Mesendoderm (in vitro differentiated cells): ENCODE measurements at regions not wholly inside any gene's neighbourhood (a gene's known extent, or its start where the extent isn't known, plus 50 kb on each side); places are given as distances from the start of the nearest gene placed in this dataset.

Experiments used
- DNase-seq: peaks from one replicate; pipeline ENCODE4 v3.0.0; 2013
- H2AK5ac ChIP-seq: 2 replicates; pipeline ENCODE4 v1.6.1; 2013; ENCODE audit warnings: low read length, inconsistent platforms
- H2BK120ac ChIP-seq: 2 replicates; pipeline ENCODE4 v1.6.1; 2013; ENCODE audit warnings: low read depth, mild to moderate bottlenecking, low read length, moderate library complexity, mixed read lengths
- H2BK15ac ChIP-seq: replicated peaks from 2 replicates; pipeline ENCODE4 v1.6.1; 2013; ENCODE audit warnings: low read depth, mild to moderate bottlenecking, moderate library complexity
- H2BK5ac ChIP-seq: 2 replicates; pipeline ENCODE4 v1.6.1; 2013; ENCODE audit warnings: low read length, inconsistent platforms
- H3K18ac ChIP-seq: 2 replicates; pipeline ENCODE4 v1.6.1; 2013; ENCODE audit warnings: mild to moderate bottlenecking, low read length, mixed read lengths
- H3K23ac ChIP-seq: one replicate; pipeline ENCODE4 v1.6.1; 2013; ENCODE audit warnings: low read length
- H3K27ac ChIP-seq: 2 replicates; pipeline ENCODE4 v1.5.1; 2013; ENCODE audit warnings: low read depth, mild to moderate bottlenecking, inconsistent platforms, low read length, moderate library complexity
- H3K27me3 ChIP-seq: 2 replicates; pipeline ENCODE4 v1.6.1; 2013; ENCODE audit warnings: low read length, control low read depth, mild to moderate bottlenecking, inconsistent platforms; ENCODE audit not compliant: insufficient read depth, poor library complexity
- H3K36me3 ChIP-seq: 2 replicates; pipeline ENCODE4 v1.6.1; 2013; ENCODE audit warnings: low read length, inconsistent platforms; ENCODE audit not compliant: control insufficient read depth, insufficient read depth
- H3K4ac ChIP-seq: one replicate; pipeline ENCODE4 v1.6.1; 2013; ENCODE audit warnings: low read depth, mild to moderate bottlenecking, low read length, moderate library complexity
- H3K4me1 ChIP-seq: 2 replicates; pipeline ENCODE4 v1.6.1; 2013; ENCODE audit warnings: low read depth, low read length, inconsistent platforms; ENCODE audit not compliant: control insufficient read depth
- H3K4me2 ChIP-seq: 2 replicates; pipeline ENCODE4 v1.6.1; 2013; ENCODE audit warnings: low read length
- H3K4me3 ChIP-seq: 2 replicates; pipeline ENCODE4 v1.5.1; 2013; ENCODE audit warnings: mild to moderate bottlenecking, low read length
- H3K56ac ChIP-seq: one replicate; pipeline ENCODE4 v1.6.1; 2013; ENCODE audit warnings: low read length
- H3K79me1 ChIP-seq: 2 replicates; pipeline ENCODE4 v1.6.1; 2013; ENCODE audit warnings: low read length, inconsistent platforms
- H3K79me2 ChIP-seq: 2 replicates; pipeline ENCODE4 v1.6.1; 2013; ENCODE audit warnings: mild to moderate bottlenecking, low read length; ENCODE audit not compliant: control insufficient read depth, insufficient read depth
- H3K9ac ChIP-seq: 2 replicates; pipeline ENCODE4 v1.6.1; 2013; ENCODE audit warnings: low read length, inconsistent platforms
- H4K5ac ChIP-seq: one replicate; pipeline ENCODE4 v1.6.1; 2013; ENCODE audit warnings: low read length
- H4K8ac ChIP-seq: one replicate; pipeline ENCODE4 v1.6.1; 2013; ENCODE audit warnings: low read depth, mild to moderate bottlenecking, control low read depth, low read length, moderate library complexity
- whole genome bisulfite sequencing: extraction: QIAGEN DNeasy Blood & Tissue Kit; methylation state at CpG from one replicate; pipeline ENCODE4 v1.1.7; 2013; ENCODE audit warnings: low lambda C conversion rate, missing lambda C conversion rate; ENCODE audit not compliant: insufficient coverage; ENCODE audit errors: extremely low coverage; 5-methylcytosine and 5-hydroxymethylcytosine counted together

- H3K79me1 ChIP-seq: no peaks in the 10 kb centered on the region
- no peaks in the 10 kb centered on the region for H3K36me3 ChIP-seq
- H2BK120ac ChIP-seq: no peak overlapping the region
- no peak overlapping the region for H3K9ac ChIP-seq
- no peak overlapping the region for H2AK5ac ChIP-seq
- no peak overlapping the region for H2BK5ac ChIP-seq
- H3K56ac ChIP-seq: no peak overlapping the region
- no peaks in the 10 kb centered on the region for H3K79me2 ChIP-seq
- H2BK15ac ChIP-seq: no peak overlapping the region
- H3K23ac ChIP-seq: no peak overlapping the region
- no peaks in the 10 kb centered on the region for H3K27me3 ChIP-seq
- no peak overlapping the region for H4K8ac ChIP-seq
- no peak overlapping the region for H3K4me3 ChIP-seq
- no peak overlapping the region for H4K5ac ChIP-seq
- H3K18ac ChIP-seq: no peak overlapping the region
- WGBS: no CpG with 5 or more reads among the region's 1 CpG
- no peak overlapping the region for H3K4me2 ChIP-seq
- H3K27ac ChIP-seq: no peak overlapping the region
- DNase-seq: no peak
- no peak overlapping the region for H3K4ac ChIP-seq
- H3K4me1 ChIP-seq: no peaks in the 10 kb centered on the region
These were observed 1431.1 kb downstream of the AMY1C start for GRCh38 chr1:105180789-105181188.

- H2BK120ac ChIP-seq: no peak overlapping the region
These were observed 1455.2 kb downstream of the AMY1C start for GRCh38 chr1:105204836-105205371.

GRCh38 chr1:105208581-105208980 is 1458.9 kb downstream of the AMY1C start:
- Histone ChIP-seq H3K4me3 (no peak overlapping the region), H3K79me1 (no peaks in the 10 kb centered on the region), H2BK15ac (no peak overlapping the region), H3K27me3 (no peaks in the 10 kb centered on the region), H4K5ac (no peak overlapping the region), H2AK5ac (no peak overlapping the region), H2BK120ac (no peak overlapping the region), H3K18ac (no peak overlapping the region), H3K27ac (no peak overlapping the region), H3K56ac (no peak overlapping the region), H3K4me1 (no peaks in the 10 kb centered on the region), H3K36me3 (no peaks in the 10 kb centered on the region), H3K23ac (no peak overlapping the region), H3K9ac (no peak overlapping the region), H4K8ac (no peak overlapping the region), H3K4me2 (no peak overlapping the region), H2BK5ac (no peak overlapping the region), H3K4ac (no peak overlapping the region), H3K79me2 (no peaks in the 10 kb centered on the region)
- WGBS: no CpG with 5 or more reads among the region's 3 CpGs
- no peak for DNase-seq

More at GRCh38 chr1:105204836-105205371, 1455.2 kb downstream of the AMY1C start:
- no peak overlapping the region for H3K27ac ChIP-seq
- no peak overlapping the region for H2BK5ac ChIP-seq
- H4K8ac ChIP-seq: no peak overlapping the region
- no peaks in the 10 kb centered on the region for H3K4me1 ChIP-seq
- no peak overlapping the region for H2AK5ac ChIP-seq
- no peak overlapping the region for H3K4ac ChIP-seq
- no peak overlapping the region for H3K9ac ChIP-seq
- H3K23ac ChIP-seq: no peak overlapping the region
- H3K79me1 ChIP-seq: no peaks in the 10 kb centered on the region
- no peak overlapping the region for H2BK15ac ChIP-seq
- H3K18ac ChIP-seq: no peak overlapping the region
- no peaks in the 10 kb centered on the region for H3K36me3 ChIP-seq
- DNase-seq: peak; percentile 19
- no peak overlapping the region for H4K5ac ChIP-seq
- H3K27me3 ChIP-seq: no peaks in the 10 kb centered on the region
- no peak overlapping the region for H3K4me3 ChIP-seq
- WGBS: no CpG with 5 or more reads among the region's 5 CpGs
- no peaks in the 10 kb centered on the region for H3K79me2 ChIP-seq
- no peak overlapping the region for H3K4me2 ChIP-seq
- H3K56ac ChIP-seq: no peak overlapping the region

GRCh38 chr1:105210747-105211146 is 1461.0 kb downstream of the AMY1C start:
- no peak overlapping the region for H3K4ac ChIP-seq
- no peaks in the 10 kb centered on the region for H3K79me1 ChIP-seq
- H4K5ac ChIP-seq: no peak overlapping the region
- H3K36me3 ChIP-seq: no peaks in the 10 kb centered on the region
- H2BK120ac ChIP-seq: no peak overlapping the region
- H3K23ac ChIP-seq: no peak overlapping the region
- H2BK15ac ChIP-seq: no peak overlapping the region
- no peak overlapping the region for H3K27ac ChIP-seq
- no peak overlapping the region for H3K4me2 ChIP-seq
- no peak overlapping the region for H4K8ac ChIP-seq
- H3K4me3 ChIP-seq: no peak overlapping the region
- no peak overlapping the region for H3K18ac ChIP-seq
- H3K27me3 ChIP-seq: no peaks in the 10 kb centered on the region
- H2AK5ac ChIP-seq: no peak overlapping the region
- no peak overlapping the region for H3K56ac ChIP-seq
- DNase-seq: no peak
- no peak overlapping the region for H3K9ac ChIP-seq
- no peak overlapping the region for H2BK5ac ChIP-seq
- no peaks in the 10 kb centered on the region for H3K4me1 ChIP-seq
- no peaks in the 10 kb centered on the region for H3K79me2 ChIP-seq

GRCh38 chr1:105231378-105231777 is 1481.7 kb downstream of the AMY1C start:
- no peak overlapping the region for H2BK15ac ChIP-seq
- no peak overlapping the region for H2BK120ac ChIP-seq
- no peak overlapping the region for H3K18ac ChIP-seq
- H3K4ac ChIP-seq: no peak overlapping the region
- no peak overlapping the region for H4K8ac ChIP-seq
- H3K4me1 ChIP-seq: no peaks in the 10 kb centered on the region
- H3K9ac ChIP-seq: no peak overlapping the region
- no peak overlapping the region for H3K4me3 ChIP-seq
- no CpG with 5 or more reads among the region's 1 CpG for WGBS
- H3K79me2 ChIP-seq: no peaks in the 10 kb centered on the region
- no peak overlapping the region for H3K4me2 ChIP-seq
- H2AK5ac ChIP-seq: no peak overlapping the region
- no peaks in the 10 kb centered on the region for H3K79me1 ChIP-seq
- H3K27ac ChIP-seq: no peak overlapping the region
- H3K27me3 ChIP-seq: no peaks in the 10 kb centered on the region
- no peak overlapping the region for H3K23ac ChIP-seq
- no peak overlapping the region for H4K5ac ChIP-seq
- H3K56ac ChIP-seq: no peak overlapping the region
- no peak overlapping the region for H2BK5ac ChIP-seq
- DNase-seq: no peak
- no peaks in the 10 kb centered on the region for H3K36me3 ChIP-seq

- no peak overlapping the region for H4K8ac ChIP-seq
These were observed 1493.7 kb downstream of the AMY1C start for GRCh38 chr1:105243411-105243810.

More at GRCh38 chr1:105243411-105243810, 1493.7 kb downstream of the AMY1C start:
- H2BK15ac ChIP-seq: no peak overlapping the region
- no peaks in the 10 kb centered on the region for H3K4me1 ChIP-seq
- no peak overlapping the region for H3K18ac ChIP-seq
- H3K27ac ChIP-seq: no peak overlapping the region
- H3K27me3 ChIP-seq: no peaks in the 10 kb centered on the region
- no peak overlapping the region for H3K56ac ChIP-seq
- WGBS: no CpG with 5 or more reads among the region's 7 CpGs
- H3K79me1 ChIP-seq: no peaks in the 10 kb centered on the region
- no peaks in the 10 kb centered on the region for H3K79me2 ChIP-seq
- no peak for DNase-seq
- H2BK120ac ChIP-seq: no peak overlapping the region
- no peak overlapping the region for H3K4ac ChIP-seq
- H3K4me2 ChIP-seq: no peak overlapping the region
- H4K5ac ChIP-seq: no peak overlapping the region
- no peak overlapping the region for H2AK5ac ChIP-seq
- no peaks in the 10 kb centered on the region for H3K36me3 ChIP-seq
- no peak overlapping the region for H3K9ac ChIP-seq
- H2BK5ac ChIP-seq: no peak overlapping the region
- H3K23ac ChIP-seq: no peak overlapping the region
- H3K4me3 ChIP-seq: no peak overlapping the region
